ELR (cell line): ENCODE measurements at regions not wholly inside any gene's neighbourhood (a gene's known extent, or its start where the extent isn't known, plus 50 kb on each side); places are given as distances from the start of the nearest gene placed in this dataset.
"Not testable (repeated sequence)": the region's sequence is repeated elsewhere in the genome, so short reads cannot be mapped to it uniquely, and the experiment has no call there.

ENCODE experiments used
- DNase-seq: peaks from one replicate; pipeline ENCODE4 v3.0.0-alpha.2; 2015; ENCODE audit warnings: low read depth

DNA sequence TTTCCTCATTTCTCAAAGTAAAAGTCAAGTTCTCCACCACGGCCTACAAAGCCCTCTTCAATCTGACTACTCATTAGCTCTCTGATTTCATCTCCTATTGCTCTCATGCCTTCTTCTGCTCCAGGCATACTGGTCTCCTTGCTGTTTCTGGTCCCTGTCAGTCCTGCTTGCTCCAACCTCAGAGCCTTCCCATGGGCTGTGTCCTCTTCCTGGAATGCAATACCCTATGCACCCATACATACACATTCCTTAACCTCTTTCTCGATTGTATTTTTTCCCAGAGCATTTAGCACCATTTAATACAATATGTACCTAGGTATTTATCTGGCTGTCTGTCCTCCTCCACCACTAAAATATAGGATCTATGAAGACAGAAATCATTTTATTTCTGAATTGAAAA, 385.2 kb downstream of the GASK1B start:
- no peak for DNase-seq

DNA sequence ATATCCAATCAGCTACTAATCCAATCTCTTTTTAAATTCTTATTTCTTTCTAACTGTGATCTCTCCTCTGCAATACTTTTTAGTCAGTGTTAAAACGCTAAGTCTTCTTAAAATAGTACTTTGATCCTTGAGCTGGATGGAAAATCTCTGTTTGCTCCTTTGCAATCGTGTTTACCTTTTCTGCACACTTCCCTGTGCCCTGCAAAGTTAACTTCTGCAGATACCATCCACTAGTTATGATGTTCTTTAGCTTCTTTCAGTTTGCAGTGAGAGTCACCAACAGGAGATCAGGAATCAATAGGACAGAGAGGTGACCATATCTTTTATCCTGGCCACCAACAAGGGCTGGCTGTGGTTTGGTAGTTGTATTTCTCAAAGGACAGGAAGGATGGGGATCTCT, 391.5 kb downstream of the GASK1B start:
- DNase-seq = no peak

DNA sequence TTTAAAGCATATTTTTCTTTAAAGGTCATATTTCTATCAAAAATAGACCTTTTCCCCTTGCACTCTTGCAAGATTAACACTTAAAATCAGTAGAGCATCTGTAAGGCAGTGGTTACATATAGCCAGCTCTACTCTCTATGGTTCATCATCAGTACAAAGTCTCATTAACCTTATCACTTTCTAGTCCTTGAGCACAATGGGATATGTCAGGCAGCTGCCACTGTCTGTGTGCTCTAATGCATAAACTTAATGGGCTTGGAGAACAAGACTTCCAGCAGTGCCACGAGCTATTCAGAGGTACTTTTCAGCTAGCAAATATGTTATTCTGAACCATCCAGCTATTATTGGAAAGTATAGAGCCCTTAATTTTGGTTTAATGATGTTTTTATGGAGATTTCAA, 393.7 kb downstream of the GASK1B start:
- no peak for DNase-seq

DNA sequence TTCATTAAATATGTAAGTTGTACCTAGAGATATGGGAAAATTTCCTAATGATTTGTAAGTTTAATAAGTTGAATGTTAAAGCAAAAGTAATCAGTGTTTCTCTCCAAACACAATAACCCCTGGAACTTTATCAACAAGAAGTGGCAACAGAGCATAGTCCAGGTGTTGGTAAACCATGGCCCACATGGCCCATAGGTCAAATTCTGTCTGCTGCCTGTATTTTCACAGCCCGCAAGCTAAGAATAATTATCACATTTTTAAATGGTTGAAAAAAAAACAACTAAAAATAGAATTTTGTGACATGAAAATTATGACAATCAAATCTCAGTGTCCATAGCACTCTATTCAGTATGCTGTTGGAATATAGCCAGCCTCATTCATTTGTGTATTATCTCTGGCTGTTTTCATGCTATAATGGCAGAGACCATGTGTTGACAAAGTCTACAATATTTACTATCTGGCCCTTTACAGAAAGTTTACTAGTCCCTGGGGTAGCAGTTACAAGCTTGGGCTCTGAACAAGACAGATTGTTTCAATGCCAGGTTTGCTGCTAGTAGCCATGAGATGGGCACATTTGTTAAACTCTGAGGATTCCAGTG, 395.8 kb downstream of the GASK1B start:
- no peak for DNase-seq

DNA sequence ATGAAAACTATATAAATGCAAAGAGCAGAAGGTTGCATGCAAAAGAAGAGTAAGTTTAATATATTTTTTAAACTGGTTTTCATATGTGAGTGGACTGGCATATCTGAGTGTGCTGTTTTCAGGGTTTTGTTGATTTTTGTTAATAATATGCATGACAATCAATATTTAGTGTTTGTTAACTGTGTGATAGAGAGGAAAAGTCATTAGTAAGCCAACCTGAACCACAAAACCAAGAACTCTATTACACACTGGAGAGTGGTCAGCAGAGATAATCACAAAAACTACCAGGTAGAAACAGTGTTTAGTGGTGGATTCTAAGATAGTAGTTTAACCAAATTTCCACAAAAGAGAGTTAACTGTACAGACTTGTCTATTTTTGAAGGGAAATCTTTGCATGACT, 396.9 kb downstream of the GASK1B start:
- DNase-seq = no peak

DNA sequence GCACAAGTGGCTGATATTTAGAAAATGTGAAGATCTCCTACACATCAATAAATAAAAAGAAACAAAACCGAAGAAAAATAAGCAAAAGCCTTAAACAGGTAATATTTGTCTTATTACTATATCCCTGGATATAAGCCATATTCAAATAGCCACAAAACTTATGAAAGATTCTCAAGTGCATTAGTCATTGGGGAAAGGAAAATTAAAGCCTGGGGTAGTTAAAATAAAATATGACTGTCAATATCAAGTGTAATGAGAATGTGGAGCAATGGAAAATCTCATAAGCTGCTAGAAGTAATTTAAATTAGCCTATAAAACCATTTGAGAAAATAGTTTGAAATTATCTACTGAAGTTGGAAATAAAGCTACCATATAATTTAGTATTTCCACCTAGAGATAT, 399.9 kb downstream of the GASK1B start:
- DNase-seq = peak; percentile 34

DNA sequence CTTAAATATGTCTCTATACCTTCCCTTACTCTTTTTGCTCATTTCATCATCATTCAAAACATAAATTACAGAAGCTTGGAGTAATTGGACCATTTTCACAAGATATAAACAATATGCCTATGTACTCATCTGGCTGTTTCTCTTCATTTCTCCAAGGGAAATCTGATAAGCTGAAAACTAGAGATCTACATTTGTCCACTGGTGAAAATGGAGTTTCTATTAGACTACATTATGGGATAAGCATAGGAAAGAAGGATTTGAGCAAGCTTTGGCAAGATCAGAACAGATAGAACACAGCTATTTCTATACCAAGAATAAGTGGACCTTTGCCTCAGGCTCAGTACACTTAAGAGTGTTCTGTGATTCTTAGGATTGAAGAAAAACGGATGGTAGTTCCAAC, 404.4 kb downstream of the GASK1B start:
- no peak for DNase-seq

DNA sequence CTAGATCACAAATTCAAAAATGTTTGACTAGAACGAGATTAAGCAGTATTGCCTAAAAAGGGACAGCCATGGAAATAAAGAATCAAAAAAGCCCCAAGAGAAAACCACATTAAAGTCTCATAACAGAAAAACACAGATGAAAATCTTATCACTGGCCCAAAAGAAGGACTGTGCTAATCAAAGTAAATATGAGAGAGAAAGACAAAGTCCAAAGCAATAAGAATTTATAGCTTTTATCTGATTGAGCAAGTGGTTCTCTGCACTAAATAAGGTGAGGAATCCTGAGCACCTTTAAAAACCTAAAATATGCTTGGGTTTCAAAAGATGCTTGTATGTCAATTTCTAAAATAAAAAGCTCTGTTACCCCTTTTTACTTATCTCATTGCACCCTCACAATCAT, 409.3 kb downstream of the GASK1B start:
- no peak for DNase-seq

DNA sequence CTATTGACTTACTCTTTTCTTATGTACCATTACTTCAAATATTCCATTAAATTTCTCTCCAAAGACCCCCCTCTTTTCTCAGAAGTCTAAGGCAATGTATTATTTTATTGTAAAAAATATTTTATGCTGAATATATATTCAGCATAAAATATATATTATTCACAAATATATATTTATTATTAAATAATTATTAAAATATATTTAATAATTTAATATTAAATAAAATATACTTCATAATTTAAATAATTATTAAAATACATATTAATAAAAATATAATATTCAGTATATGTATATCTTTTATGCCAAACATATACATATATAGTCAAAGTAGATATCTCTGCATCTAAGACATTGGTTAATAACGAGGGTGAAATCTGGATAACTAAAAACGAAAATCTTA, 418.4 kb downstream of the GASK1B start:
- no peak for DNase-seq

DNA sequence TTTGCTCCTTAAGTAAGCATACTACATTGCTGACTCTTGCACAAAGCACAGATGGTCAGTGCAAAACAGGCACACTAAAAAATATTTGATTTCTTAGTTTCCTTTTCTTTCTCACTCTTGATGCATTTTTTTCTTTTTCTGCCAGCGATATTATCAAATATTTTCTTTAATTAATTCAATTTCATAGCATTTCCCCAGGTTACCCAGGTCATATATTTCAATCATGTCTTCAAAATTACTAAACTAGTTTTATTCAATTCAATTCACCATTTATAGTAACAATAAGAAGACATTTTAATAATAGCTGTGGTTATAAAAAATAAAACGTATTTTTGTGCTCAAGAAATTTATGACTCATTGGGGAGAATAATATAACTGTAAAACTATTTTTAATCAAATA, 421.2 kb downstream of the GASK1B start:
- DNase-seq = no peak

DNA sequence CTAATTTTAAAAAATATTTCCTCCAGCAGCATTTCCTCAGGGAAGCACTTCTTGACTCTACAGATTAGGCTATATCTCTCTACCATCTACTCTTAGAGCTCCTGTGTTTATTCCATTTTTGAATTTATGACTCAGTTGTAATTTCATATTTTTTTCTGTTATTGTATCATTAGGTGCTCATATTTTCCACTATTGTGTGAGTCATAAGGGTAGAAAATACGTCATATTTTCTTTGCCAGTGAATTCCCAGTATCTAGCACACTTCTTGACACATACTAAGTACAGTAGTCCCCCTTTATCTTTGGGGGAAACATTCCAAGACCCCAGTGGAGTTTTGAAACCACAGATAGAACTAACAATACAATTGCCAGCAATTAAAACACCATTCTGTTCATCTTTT, 431.2 kb downstream of the GASK1B start:
- DNase-seq = peak; percentile 5

DNA sequence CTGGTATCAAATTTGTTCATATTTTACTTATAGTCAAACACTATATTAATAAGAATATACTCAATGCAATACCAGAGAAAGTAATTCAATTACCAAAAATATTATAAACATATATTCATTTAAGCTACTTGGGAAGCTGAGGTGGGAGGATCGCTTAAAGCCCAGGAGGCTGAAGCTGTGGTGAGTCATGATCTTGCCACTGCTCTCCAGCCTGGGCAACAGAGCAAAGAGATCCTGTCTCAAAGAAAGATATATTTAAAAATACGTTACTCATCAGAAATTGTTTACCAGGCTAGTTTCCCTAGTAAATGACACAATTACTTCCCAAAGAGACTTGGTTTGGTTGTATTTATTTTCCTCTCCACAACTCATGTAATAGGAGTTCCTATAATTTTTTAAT, 433.6 kb downstream of the GASK1B start:
- DNase-seq = peak; percentile 66

DNA sequence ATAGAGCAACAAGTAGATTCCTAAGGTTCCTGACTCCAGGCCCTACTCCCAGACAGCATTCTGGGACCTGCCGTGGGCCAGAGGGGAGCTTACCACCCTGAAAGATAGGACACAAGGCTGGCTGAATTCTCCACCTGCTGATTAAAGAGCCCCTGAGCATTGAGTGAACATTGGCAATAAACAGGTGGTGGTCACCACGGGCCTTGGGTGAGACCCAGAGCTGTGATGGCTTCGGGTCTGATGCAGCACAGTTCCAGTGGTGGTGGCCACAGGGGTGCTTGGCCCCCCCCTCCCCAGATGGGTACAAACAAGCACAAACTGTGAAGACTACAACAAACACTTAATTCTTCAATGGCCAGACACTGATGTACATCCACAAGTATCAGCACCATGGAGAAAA, 444.6 kb downstream of the GASK1B start:
- no peak for DNase-seq

DNA sequence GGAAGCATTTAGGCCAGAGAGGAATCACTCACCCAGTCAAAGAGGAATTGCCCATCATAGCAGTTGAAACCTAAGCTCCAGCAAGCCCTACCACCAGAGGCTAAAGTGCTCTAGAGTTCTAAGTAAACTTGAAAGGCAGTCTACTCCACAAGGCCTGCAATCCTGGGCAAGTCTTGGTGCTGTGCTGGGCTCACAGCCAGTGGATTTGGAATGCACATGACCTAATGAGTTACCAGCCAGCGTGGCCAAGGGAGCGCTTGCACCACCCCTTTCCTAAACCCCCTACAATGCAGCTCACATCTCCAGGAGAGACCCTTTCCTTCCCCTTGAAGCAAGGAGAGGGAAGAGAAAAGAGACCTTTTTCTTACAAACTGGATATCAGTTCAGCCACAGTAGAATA, 445.7 kb downstream of the GASK1B start:
- no peak for DNase-seq

DNA sequence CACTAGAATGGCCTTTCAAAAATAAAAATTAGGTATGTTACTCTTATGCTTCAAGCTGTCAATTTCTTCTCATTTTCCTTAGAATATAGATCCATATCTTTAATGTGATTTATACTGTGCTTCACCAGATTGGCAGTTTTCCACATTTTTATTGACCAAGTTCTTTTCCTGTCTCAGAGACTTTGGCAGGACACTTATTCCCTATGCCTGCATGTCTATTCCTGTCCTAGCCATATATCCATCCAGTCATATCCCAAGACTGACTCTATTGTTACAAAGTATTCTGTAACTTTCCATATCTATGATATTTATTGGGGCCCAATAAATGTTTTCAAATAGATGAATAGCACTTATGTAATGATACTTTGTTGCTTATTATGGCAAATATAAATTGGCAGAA, 450.7 kb downstream of the GASK1B start:
- DNase-seq = no peak

DNA sequence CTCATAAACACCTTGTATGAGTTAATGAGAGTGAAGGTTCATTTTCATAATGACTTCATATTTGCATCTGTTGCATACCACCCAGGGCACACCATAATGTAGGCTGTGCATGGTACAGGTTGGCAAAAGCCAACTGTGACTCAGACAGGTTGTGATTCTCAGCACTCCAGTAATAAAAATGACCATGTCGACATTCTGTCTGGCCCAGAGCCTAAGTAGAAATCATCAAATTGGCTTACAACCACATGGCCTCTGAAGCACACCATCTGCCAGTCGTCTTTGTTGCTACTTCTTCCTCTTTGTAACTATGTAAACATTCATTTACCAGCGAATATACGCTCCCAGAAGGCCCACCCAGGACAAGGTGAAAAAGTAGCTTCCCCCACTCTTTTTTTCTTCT, 459.5 kb downstream of the GASK1B start:
- DNase-seq = no peak

DNA sequence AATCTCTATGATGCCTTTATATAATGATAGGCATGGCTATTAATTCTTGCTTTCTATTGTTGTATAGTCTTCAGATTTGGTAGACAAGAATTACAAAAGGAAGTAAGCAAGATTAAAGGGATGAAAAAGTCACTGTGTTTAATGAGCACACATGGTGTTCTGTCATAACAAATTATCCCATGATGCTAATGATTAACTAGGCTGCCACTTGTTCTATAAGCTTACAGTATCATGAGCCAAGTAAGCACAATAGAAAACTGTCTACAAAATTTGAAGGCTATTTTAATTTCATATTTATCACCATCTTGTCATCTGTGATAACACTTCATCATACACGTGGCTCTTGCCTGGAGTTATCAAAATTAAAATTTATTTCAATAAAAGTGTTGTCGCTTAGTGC, 466.7 kb downstream of the GASK1B start:
- no peak for DNase-seq

DNA sequence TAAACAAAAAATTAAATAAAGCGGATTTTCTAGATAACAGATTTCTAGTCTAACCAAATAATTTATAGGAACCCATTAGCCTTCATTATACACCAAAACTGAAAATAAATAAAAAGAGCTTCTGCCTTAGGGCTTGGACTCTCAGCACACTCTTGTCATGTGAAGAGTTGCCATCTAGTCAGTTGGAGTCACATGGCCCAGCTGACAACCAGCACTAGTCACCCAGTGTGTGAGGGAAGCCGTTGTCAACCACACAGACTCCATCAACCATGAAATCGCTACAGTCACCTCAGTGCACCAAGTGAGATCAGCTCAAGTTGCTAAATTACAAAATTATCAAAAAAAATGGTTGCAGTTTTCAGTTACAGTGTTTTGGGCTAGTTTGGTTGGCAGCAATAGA, 470.0 kb downstream of the GASK1B start:
- no peak for DNase-seq

DNA sequence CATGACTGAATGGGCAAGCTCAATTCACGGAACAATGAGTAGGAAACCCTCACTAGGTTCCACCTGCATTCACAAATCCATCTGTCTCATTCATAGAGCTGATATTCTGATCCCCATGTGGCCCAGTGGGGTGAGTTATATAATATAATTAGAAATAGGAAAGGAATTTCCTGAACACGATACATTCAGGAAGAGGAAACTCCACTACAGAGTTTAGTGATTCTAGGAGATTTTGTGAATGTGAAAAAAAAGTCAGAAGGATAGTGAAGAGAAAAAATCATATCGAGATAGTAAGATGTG, 471.2 kb downstream of the GASK1B start:
- peak; percentile 33 for DNase-seq

DNA sequence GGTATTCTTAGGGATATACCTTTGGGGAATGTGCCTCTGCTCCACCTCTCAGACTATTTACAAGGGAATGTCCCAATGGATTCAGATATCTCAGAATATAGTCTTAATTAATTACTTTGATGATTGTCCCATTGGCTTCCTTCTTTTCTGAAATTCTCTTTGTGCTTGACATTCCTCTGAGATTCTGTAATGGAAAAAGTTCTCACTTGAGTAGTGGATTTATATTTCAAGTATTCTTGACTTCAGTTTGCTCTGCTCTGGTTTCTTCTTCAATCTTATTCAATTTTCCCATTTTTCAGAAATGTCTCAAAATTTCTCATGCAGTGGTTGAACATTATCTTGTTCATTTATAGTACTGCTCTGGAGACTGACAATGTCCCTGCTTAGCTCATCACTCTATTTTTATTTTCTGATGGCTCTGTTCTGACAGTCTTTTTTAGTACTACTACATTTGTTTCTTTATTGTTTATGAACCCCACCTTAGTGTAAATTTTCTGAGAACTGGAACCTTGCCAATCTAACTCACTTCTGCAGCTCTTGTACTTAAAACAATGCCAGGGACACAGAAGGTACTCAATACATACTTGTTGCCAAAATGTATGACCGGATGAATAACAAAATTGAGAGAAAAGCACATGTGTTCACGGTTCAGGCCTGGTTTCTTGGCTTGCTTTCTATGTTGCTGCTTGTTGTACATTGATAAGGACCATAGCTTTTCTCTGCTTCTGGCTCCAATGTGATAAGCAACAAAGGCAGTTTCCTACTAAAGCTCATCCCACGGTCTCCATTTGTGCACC, 471.7 kb downstream of the GASK1B start:
- no peak for DNase-seq

DNA sequence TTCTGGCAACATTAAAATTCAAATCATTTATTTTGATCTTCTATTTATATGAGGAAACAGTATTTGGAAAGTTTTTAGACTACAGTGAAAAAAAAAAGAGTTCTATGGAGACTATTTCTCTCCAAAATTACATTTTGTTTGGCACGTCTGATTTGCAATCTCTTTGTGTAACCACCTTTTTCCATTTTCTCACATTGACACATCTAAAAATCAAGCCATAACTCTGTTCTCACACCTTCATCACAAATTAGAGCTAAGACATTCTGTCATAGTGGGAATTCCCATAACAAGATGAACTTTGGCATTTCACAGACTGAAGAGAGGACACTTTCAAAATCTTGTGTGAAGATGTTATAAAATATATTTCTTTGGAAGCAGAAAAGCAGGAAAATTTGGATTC, 468.9 kb downstream of the GRIA2 start:
- no peak for DNase-seq

DNA sequence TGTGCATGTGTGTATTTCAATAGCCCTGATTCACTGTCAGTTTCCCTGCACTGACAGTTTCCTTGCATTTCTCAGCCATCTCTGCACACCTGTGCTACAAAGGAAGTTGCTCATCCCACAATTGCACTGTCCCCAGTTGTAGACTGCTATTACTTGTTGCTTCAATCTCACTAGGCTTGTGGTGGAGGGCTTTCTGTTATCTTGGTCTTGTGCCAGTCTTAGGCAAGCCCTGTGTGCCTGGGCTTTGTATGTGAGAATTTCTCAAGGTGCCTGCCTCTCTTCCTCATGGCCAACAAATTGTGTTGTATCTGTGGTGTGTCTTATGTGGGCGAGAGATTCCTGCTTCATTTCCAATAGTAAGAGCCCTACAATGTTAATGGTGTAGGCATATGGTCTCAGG, 467.4 kb downstream of the GRIA2 start:
- no peak for DNase-seq

DNA sequence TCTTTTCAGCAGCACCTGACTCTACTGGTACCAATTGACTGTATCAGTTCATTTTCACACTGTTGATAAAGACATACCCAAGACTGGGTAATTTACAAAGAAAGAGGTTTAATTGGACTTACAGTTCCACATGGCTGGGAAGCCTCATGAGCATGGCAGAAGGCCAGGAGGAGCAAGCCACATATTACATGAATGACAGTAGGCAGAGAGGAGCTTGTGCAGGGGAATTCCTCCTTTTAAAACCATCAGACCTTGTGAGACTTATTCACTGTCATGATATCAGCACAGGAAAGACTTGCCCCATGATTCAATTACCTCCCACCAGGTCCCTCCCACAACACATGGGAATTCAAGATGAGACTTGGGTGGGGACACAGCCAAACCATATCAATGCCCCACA, 458.8 kb downstream of the GRIA2 start:
- not testable (repeated sequence) for DNase-seq

DNA sequence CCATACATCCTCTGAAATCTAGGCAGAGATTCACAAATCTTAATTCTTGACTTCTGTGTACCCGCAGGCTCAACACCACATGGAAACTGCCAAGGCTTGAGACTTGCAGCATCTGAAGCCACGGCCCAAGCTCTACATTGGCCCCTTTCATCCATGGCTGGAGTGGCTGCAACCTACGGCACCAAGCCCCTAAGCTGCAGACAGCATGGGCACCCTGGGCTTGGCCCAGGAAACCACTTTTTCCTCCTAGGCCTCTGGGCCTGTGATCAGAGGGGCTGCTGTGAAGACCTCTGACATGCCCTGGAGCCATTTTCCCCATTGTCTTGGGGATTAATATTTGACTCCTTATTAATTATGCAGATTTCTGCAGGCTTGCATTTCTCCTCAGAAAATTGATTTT, 457.9 kb downstream of the GRIA2 start:
- DNase-seq = no peak
